ENCODE measurements at regions not wholly inside any gene's neighbourhood (a gene's known extent, or its start where the extent isn't known, plus 50 kb on each side); places are given as distances from the start of the nearest gene placed in this dataset.
A peak's percentile ranks its signal among the peaks of the same experiment; 100 is the strongest.

GRCh38 chr11:127866109-127866508 is 721.2 kb downstream of the ETS1 start (continued):
- TF ChIP-seq TOX (CRISPR knock-in tag; IDR thresholded peaks at IDR 0.05; ENCODE audit: borderline replicate concordance) (no peak), OSR1 (CRISPR knock-in tag; IDR thresholded peaks at IDR 0.05) (no peak), ZNF8 (CRISPR knock-in tag; IDR thresholded peaks at IDR 0.05) (no peak), CSRNP3 (CRISPR knock-in tag; IDR thresholded peaks at IDR 0.05) (no peak)

- no peak for ATAC-seq
- TF ChIP-seq ESRRG (CRISPR knock-in tag; IDR thresholded peaks at IDR 0.05) (no peak), TCF4 (CRISPR knock-in tag; IDR thresholded peaks at IDR 0.05; ENCODE audit: borderline replicate concordance) (peak; percentile 38; the same call in 1 of the 2 replicates)
Measured at GRCh38 chr11:127864861-127865260, 722.5 kb downstream of the ETS1 start.

- TF ChIP-seq ISL1 (CRISPR knock-in tag; IDR thresholded peaks at IDR 0.05) (no peak), CREB5 (CRISPR knock-in tag; IDR thresholded peaks at IDR 0.05; ENCODE audit: low read depth) (no peak), ZNF565 (CRISPR knock-in tag; conservative IDR thresholded peaks at IDR 0.05; ENCODE audit: low read depth) (no peak), PPARA (CRISPR knock-in tag; IDR thresholded peaks at IDR 0.05; ENCODE audit: borderline replicate concordance) (no peak), ZC3H10 (CRISPR knock-in tag; IDR thresholded peaks at IDR 0.05) (no peak), TOX (CRISPR knock-in tag; IDR thresholded peaks at IDR 0.05; ENCODE audit: borderline replicate concordance) (no peak), PATZ1 (CRISPR knock-in tag; IDR thresholded peaks at IDR 0.05; ENCODE audit: borderline replicate concordance) (no peak), OSR1 (CRISPR knock-in tag; IDR thresholded peaks at IDR 0.05) (no peak), ESRRG (CRISPR knock-in tag; IDR thresholded peaks at IDR 0.05) (no peak), CSRNP3 (CRISPR knock-in tag; IDR thresholded peaks at IDR 0.05) (no peak), SNAI2 (CRISPR knock-in tag; IDR thresholded peaks at IDR 0.05) (no peak), CSDC2 (CRISPR knock-in tag; IDR thresholded peaks at IDR 0.05) (no peak)
Measured at GRCh38 chr11:127862406-127862805, 725.0 kb downstream of the ETS1 start.

GRCh38 chr11:127859941-127860354 is 727.4 kb downstream of the ETS1 start:
- no peak for ATAC-seq
- TF ChIP-seq BACH2 (CRISPR knock-in tag; IDR thresholded peaks at IDR 0.05; ENCODE audit: borderline replicate concordance): no peak
- TF ChIP-seq TSHZ2 (CRISPR knock-in tag; IDR thresholded peaks at IDR 0.05): no peak
- no peak for TF ChIP-seq ESRRG (CRISPR knock-in tag; IDR thresholded peaks at IDR 0.05)
- no peak for TF ChIP-seq ZFP30 (CRISPR knock-in tag; IDR thresholded peaks at IDR 0.05)
- no peak for TF ChIP-seq TCF4 (CRISPR knock-in tag; IDR thresholded peaks at IDR 0.05; ENCODE audit: borderline replicate concordance)
- no peak for TF ChIP-seq ZFP3 (CRISPR knock-in tag; IDR thresholded peaks at IDR 0.05)
- TF ChIP-seq RARB (CRISPR knock-in tag; IDR thresholded peaks at IDR 0.05): no peak

More at GRCh38 chr11:127862406-127862805, 725.0 kb downstream of the ETS1 start:
- no peak for ATAC-seq
